ENCODE measurements at regions not wholly inside any gene's neighbourhood (a gene's known extent, or its start where the extent isn't known, plus 50 kb on each side); places are given as distances from the start of the nearest gene placed in this dataset.
"Not testable (repeated sequence)": the region's sequence is repeated elsewhere in the genome, so short reads cannot be mapped to it uniquely, and the experiment has no call there.

DNA sequence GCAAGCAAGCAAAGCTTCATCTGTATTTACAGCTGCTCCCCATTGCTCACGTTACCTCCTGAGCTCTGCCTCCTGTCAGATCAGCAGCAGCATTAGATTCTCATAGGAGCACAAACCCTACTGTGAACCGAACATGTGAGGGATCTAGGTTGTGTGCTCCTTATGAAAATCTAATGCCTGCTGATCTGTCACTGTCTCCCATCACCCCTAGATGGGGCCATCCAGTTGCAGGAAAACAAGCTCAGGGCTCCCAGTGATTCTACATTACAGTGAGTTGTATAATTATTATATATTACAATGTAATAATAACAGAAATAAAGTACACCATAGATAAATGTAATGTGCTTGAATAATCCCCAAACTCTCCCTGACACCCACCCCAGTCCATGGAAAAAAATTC is 238.1 kb downstream of the CNTN3 start:
- TF ChIP-seq, protein P1, sequence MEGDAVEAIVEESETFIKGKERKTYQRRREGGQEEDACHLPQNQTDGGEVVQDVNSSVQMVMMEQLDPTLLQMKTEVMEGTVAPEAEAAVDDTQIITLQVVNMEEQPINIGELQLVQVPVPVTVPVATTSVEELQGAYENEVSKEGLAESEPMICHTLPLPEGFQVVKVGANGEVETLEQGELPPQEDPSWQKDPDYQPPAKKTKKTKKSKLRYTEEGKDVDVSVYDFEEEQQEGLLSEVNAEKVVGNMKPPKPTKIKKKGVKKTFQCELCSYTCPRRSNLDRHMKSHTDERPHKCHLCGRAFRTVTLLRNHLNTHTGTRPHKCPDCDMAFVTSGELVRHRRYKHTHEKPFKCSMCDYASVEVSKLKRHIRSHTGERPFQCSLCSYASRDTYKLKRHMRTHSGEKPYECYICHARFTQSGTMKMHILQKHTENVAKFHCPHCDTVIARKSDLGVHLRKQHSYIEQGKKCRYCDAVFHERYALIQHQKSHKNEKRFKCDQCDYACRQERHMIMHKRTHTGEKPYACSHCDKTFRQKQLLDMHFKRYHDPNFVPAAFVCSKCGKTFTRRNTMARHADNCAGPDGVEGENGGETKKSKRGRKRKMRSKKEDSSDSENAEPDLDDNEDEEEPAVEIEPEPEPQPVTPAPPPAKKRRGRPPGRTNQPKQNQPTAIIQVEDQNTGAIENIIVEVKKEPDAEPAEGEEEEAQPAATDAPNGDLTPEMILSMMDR (conservative IDR thresholded peaks at IDR 0.05): 0 out of 2 replicates have a peak, but pooled peaks have one; percentile 24
- not testable (repeated sequence) for TF ChIP-seq EZH2 (IDR thresholded peaks at IDR 0.05; ENCODE audit: low read depth)

Data from PC-9 (cell line).